ENCODE measurements at regions not wholly inside any gene's neighbourhood (a gene's known extent, or its start where the extent isn't known, plus 50 kb on each side); places are given as distances from the start of the nearest gene placed in this dataset.

DNA sequence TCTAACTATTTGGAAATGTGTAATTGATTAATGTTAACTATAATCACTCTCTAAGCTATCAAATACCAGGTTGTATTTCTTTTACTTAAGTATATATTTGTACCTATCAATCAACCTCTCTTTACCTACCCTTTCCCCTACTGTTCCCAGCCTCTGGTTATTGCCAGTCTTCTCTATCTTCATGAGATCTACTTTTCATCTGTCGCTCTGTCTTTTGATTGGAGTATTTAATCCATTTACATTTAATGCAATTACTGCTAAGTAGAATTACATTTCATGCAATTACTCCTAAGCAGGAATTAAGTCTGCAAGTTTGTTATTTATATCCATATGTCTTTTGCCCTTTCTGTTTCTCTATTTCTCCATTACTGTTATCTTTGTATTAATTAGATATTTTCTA is 148.1 kb downstream of the MAT2B start:
- TF ChIP-seq, protein P1, sequence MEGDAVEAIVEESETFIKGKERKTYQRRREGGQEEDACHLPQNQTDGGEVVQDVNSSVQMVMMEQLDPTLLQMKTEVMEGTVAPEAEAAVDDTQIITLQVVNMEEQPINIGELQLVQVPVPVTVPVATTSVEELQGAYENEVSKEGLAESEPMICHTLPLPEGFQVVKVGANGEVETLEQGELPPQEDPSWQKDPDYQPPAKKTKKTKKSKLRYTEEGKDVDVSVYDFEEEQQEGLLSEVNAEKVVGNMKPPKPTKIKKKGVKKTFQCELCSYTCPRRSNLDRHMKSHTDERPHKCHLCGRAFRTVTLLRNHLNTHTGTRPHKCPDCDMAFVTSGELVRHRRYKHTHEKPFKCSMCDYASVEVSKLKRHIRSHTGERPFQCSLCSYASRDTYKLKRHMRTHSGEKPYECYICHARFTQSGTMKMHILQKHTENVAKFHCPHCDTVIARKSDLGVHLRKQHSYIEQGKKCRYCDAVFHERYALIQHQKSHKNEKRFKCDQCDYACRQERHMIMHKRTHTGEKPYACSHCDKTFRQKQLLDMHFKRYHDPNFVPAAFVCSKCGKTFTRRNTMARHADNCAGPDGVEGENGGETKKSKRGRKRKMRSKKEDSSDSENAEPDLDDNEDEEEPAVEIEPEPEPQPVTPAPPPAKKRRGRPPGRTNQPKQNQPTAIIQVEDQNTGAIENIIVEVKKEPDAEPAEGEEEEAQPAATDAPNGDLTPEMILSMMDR (IDR thresholded peaks at IDR 0.05; ENCODE audit: insufficient read depth, low read length, poor library complexity, severe bottlenecking): no peak

DNA sequence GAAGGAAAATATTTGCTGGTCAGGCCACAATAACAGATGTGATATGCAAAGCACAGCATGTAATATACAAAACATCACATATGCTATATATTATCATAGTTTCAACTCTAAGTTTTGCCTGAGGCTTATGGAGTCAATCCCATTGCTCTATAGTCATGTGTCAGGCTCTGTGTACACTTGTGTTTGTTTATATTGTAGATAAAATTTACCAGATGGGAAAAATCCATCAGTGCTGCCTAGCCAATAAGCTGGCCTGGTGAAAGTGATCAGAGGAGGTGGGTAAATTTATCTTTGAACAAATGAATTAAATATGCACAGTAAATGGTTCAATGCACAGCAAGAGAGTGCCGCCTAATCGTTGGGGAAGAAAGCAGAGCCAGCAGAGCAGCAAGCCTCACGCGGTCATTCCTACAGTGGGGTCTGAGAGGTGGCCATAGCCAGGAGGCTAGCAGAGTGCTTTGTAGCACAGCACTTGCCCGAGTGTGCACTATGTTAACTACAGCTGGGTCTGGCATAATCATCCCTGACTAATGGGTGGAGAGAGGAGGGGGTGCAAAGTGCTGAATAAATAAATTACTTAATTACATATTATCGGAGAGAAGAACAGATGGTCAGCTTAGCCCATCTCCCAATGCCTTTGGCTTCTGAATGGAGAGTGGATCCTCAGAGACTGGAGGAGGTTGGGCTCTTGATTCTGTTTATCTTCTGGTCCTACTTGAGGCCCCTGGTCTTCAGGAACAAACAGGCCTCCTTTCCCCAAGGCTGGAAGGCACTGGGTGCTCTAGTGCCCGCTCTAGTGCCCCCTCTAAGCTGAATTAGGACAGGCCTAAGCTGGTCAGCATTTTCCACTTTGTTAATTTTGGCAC is 153.5 kb downstream of the MAT2B start:
- Histone ChIP-seq H3K27me3 (replicated peaks; ENCODE audit: control insufficient read depth, insufficient read depth, low read length) (no peaks in the 10 kb centered on the region), H3K4me3 (replicated peaks; ENCODE audit: low read depth, low read length) (no peak overlapping the region), H3K36me3 (ENCODE audit: control insufficient read depth, insufficient read depth, low read length) (no peaks in the 10 kb centered on the region)
- DNase-seq (ENCODE audit: extremely low read depth, insufficient read length): no peak
- TF ChIP-seq, protein P1 (IDR thresholded peaks at IDR 0.05; ENCODE audit: insufficient read depth, low read length, poor library complexity, severe bottlenecking): no peak

More for the DNA sequence above, 148.1 kb downstream of the MAT2B start:
- DNase-seq (ENCODE audit: extremely low read depth, insufficient read length): no peak
- H3K36me3 ChIP-seq (ENCODE audit: control insufficient read depth, insufficient read depth, low read length): no peaks in the 10 kb centered on the region
- no peak overlapping the region for H3K4me3 ChIP-seq (replicated peaks; ENCODE audit: low read depth, low read length)
- H3K27me3 ChIP-seq (replicated peaks; ENCODE audit: control insufficient read depth, insufficient read depth, low read length): no peaks in the 10 kb centered on the region

DNA sequence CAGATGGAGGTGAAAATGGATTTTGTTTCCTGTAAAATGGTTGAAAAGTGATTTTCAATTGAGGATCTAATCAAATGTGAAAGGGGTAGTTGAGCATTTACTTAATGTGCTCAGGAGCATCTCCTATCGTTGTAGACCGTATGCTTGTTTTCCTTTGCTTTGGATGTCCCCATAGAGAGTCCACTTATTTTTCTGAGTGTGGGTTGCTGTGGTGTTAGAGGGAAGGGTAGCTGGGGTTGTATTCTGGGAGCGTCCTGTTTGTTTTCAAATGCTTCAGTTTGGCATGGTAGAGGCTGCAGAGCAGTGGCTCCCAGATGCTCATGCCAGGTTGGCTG is 154.1 kb downstream of the MAT2B start:
- H3K27me3 ChIP-seq (replicated peaks; ENCODE audit: control insufficient read depth, insufficient read depth, low read length): no peaks in the 10 kb centered on the region
- DNase-seq (ENCODE audit: extremely low read depth, insufficient read length): no peak
- H3K36me3 ChIP-seq (ENCODE audit: control insufficient read depth, insufficient read depth, low read length): no peaks in the 10 kb centered on the region
- no peak overlapping the region for H3K4me3 ChIP-seq (replicated peaks; ENCODE audit: low read depth, low read length)
- TF ChIP-seq, protein P1 (IDR thresholded peaks at IDR 0.05; ENCODE audit: insufficient read depth, low read length, poor library complexity, severe bottlenecking): no peak

DNA sequence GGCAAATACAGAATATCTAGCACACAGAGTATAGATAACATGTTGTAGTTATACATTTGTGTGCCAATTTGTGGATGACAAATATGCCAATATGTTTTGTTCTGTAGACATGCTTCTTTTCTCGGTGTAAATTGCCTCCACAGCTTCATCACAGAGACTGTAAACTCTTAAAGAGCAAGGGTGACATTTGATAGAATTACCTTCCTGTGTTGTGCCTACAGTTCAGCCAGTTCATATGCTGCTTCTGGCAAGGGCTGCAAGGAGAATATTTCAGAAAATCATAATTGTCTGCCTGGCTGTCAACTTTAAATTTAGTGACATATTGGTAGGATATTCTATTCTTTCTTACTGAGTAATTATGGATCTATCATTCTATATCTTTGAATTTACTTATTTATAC is 155.1 kb downstream of the MAT2B start:
- TF ChIP-seq, protein P1 (IDR thresholded peaks at IDR 0.05; ENCODE audit: insufficient read depth, low read length, poor library complexity, severe bottlenecking): no peak
- no peaks in the 10 kb centered on the region for H3K27me3 ChIP-seq (replicated peaks; ENCODE audit: control insufficient read depth, insufficient read depth, low read length)
- H3K4me3 ChIP-seq (replicated peaks; ENCODE audit: low read depth, low read length): no peak overlapping the region
- H3K36me3 ChIP-seq (ENCODE audit: control insufficient read depth, insufficient read depth, low read length): no peaks in the 10 kb centered on the region
- no peak for DNase-seq (ENCODE audit: extremely low read depth, insufficient read length)

DNA sequence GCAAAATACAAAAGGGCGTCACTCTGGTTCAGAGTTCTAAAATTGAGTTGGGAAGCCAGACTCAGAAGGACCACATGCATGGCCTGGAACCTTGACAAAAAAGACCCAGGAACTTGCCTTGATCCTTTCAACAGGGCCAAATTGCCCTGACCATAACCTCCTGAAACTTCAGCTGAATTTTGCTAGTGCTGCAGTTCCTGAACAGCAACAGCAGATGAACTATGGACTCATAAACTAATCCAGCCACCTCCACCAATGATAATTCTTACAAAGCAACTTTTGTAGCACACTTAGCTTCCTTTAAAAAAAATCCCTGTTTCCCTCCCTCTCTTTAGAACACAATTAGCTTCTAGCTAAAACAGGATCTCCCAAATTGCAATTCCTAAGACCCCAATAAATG is 155.9 kb downstream of the MAT2B start:
- TF ChIP-seq, protein P1 (IDR thresholded peaks at IDR 0.05; ENCODE audit: insufficient read depth, low read length, poor library complexity, severe bottlenecking): no peak
- H3K36me3 ChIP-seq (ENCODE audit: control insufficient read depth, insufficient read depth, low read length): no peaks in the 10 kb centered on the region
- H3K27me3 ChIP-seq (replicated peaks; ENCODE audit: control insufficient read depth, insufficient read depth, low read length): no peaks in the 10 kb centered on the region
- H3K4me3 ChIP-seq (replicated peaks; ENCODE audit: low read depth, low read length): no peak overlapping the region
- DNase-seq (ENCODE audit: extremely low read depth, insufficient read length): no peak
